Activated CD8-positive, alpha-beta memory T cell treated with anti-CD3 and anti-CD28 coated beads, Interleukin-2, amount 50 U/mL, for 24 hours (primary cell): ENCODE measurements at regions not wholly inside any gene's neighbourhood (a gene's known extent, or its start where the extent isn't known, plus 50 kb on each side); places are given as distances from the start of the nearest gene placed in this dataset.

Experiments used
- DNase-seq: peaks from one replicate; pipeline ENCODE4 v3.0.0-alpha.2; 2020; ENCODE audit errors: extremely low read depth

GRCh38 chr5:74376187-74376586 lies 264.3 kb downstream of the ENC1 start:
- DNase-seq = no peak

- no peak for DNase-seq
These were observed 265.3 kb downstream of the ENC1 start for GRCh38 chr5:74375271-74375670.

- DNase-seq = no peak
These were observed 265.9 kb downstream of the ENC1 start for GRCh38 chr5:74374656-74375055.

- no peak for DNase-seq
These were observed 267.5 kb downstream of the ENC1 start for GRCh38 chr5:74373076-74373475.

GRCh38 chr5:74372502-74373064 lies 267.9 kb downstream of the ENC1 start:
- DNase-seq = no peak

GRCh38 chr5:74372051-74372450 lies 268.5 kb downstream of the ENC1 start:
- DNase-seq = no peak

- DNase-seq = no peak
These were observed 268.9 kb downstream of the ENC1 start for GRCh38 chr5:74371621-74372020.

GRCh38 chr5:74370168-74370567 lies 270.4 kb downstream of the ENC1 start:
- DNase-seq = no peak

DNA sequence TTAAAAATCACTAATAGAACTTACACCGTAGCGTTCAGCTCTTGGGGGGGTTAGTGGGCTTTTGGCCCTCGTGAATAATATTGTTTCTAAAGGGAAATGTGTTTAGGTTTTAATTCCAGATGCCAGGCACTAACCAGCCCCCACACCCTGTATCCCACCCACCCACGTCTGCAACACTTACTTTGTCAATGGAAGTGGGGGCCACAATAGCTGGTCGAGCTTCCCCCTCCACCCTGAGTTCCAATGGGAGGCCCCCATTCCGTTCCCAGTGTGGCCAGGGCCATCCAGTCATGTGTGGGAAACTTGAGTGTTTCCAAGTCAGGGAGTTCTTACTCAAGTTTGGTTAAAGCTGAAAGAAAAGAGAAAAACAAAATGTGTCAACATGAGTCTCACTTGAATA lies 271.4 kb downstream of the ENC1 start:
- no peak for DNase-seq

GRCh38 chr5:74367934-74368333 lies 272.6 kb downstream of the ENC1 start:
- no peak for DNase-seq

GRCh38 chr5:74367241-74367733 lies 273.2 kb downstream of the ENC1 start:
- DNase-seq = no peak

DNA sequence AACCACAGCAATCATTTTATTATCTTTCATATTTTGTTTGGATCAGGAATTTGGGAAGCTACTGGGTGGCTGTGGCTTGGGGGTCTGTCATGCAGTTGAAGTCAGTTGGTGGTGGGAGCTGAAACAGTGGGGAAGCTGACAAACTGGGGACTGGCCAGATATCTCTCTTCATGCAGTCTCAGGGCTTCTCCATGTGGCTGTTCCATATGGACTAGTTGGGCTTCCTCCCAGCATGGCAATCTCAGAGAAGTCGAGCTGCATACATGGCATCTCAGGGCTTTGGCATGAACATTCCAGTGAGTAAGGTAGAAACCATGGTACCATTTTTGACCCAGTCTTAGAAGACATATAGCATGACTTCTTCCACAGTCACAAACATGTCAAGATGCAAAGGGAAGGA lies 274.8 kb downstream of the ENC1 start:
- DNase-seq = no peak

GRCh38 chr5:74364507-74364906 lies 276.0 kb downstream of the ENC1 start:
- DNase-seq = no peak

- no peak for DNase-seq
These were observed 276.8 kb downstream of the ENC1 start for GRCh38 chr5:74363603-74364205.

- DNase-seq = no peak
These were observed 278.8 kb downstream of the ENC1 start for GRCh38 chr5:74361406-74362358.

- DNase-seq = no peak
These were observed 279.9 kb downstream of the ENC1 start for GRCh38 chr5:74360535-74361210.

DNA sequence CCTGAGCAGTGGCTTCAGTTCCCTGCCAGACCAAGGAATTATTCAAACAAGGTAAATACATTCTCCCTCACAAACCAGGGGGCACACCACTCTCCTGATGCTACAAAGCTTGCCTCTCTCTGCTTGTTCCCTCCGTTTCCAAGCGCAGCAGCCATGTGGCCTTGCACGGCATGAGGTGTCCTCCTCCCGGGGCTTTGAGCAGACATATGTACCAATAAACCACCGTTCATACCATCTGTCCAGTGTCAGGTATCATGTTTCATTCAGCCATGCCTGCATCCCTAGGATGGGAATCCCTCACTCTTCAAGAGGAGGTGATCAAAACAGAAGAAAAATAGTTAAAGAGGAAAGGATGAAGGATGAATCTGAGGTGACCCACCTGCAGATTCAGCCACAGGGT lies 282.7 kb downstream of the ENC1 start:
- DNase-seq = no peak

DNA sequence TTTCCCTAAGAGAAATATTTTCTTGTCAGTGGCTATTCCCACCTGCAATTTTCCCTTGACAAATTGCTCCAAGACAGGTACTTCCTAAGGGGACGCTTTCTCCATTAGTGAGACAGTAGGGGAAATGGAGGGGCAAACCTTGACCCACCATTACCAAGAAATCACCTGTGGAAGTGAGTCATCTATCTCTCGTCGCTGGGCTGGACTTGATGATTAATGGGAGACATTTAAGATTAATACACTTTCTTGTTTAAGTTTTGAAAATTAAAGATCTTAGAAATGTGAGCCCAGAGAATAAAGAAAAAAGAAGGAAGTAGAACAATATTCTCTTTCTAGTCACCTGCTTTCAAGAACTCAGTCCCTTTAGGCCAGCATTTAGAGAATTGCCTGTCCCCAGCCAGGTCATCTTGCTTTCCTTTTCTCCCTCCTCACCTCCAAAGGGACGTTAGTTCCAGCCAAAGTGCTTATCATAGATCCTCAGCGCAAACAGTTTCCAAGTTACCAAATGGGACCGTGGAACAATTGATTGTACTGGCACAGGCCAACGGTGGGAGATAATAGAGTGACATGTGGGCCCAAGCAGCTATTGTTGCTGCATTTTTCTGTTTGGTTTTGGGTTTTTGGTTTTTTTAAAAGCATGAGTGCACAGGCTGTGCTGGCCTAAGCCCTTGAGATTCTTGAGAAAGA lies 284.4 kb downstream of the ENC1 start:
- no peak for DNase-seq

GRCh38 chr5:74355041-74355824 lies 285.3 kb downstream of the ENC1 start:
- DNase-seq = no peak

- no peak for DNase-seq
These were observed 288.3 kb downstream of the ENC1 start for GRCh38 chr5:74352256-74352655.
